Mammary epithelial cell (primary cell): ENCODE measurements at regions not wholly inside any gene's neighbourhood (a gene's known extent, or its start where the extent isn't known, plus 50 kb on each side); places are given as distances from the start of the nearest gene placed in this dataset.
"Not testable (repeated sequence)": the region's sequence is repeated elsewhere in the genome, so short reads cannot be mapped to it uniquely, and the experiment has no call there.

Experiments used
- CTCF ChIP-seq, 2 donors: IDR thresholded peaks in 1 of 2; conservative IDR thresholded peaks in 1 of 2; 2 replicates each; pipeline ENCODE4 v1.5.1; 2011 to 2012; ENCODE audit warnings: inconsistent platforms in 2 of 2, low read length in 2 of 2, mild to moderate bottlenecking in 2 of 2, control low read depth in 1 of 2, low read depth in 1 of 2; ENCODE audit not compliant: insufficient read depth in 1 of 2; ENCODE audit errors: extremely low read depth in 1 of 2
- EZH2 ChIP-seq: IDR thresholded peaks from 2 replicates; pipeline ENCODE4 v1.6.1; 2012; ENCODE audit warnings: low read length, inconsistent platforms, borderline replicate concordance

- not testable (repeated sequence) for TF ChIP-seq CTCF (conservative IDR thresholded peaks at IDR 0.05 in 1 of 2, IDR thresholded peaks at IDR 0.05 in 1 of 2; ENCODE audit: extremely low read depth in 1 of 2, insufficient read depth in 1 of 2, low read depth in 1 of 2, low read length in 2 of 2); EZH2
Observed at GRCh38 chr3:73155441-73155840, 94.0 kb downstream of the EBLN2 start.
